ENCODE measurements at regions not wholly inside any gene's neighbourhood (a gene's known extent, or its start where the extent isn't known, plus 50 kb on each side); places are given as distances from the start of the nearest gene placed in this dataset.
A peak's percentile ranks its signal among the peaks of the same experiment; 100 is the strongest.

DNA sequence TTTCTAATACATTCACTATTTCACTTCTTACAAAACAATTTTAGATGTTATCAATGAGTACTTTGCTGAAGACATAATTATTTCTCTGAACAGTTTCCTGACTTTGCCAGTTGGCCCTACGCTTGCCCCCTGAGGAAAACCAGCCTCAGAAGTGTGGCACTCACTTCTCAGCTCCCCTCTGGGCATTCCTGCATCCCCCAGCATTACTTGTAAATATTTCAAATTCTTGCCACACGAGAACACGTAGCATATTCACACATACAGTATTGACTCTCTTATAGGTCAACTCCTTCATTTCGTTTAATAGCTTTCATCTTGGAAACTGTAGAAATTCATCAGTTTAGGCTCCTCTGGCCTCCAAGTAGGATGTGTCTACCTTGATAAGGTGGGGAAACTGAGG lies 65.2 kb downstream of the OTX2 start:
- DNase-seq: no peak

DNA sequence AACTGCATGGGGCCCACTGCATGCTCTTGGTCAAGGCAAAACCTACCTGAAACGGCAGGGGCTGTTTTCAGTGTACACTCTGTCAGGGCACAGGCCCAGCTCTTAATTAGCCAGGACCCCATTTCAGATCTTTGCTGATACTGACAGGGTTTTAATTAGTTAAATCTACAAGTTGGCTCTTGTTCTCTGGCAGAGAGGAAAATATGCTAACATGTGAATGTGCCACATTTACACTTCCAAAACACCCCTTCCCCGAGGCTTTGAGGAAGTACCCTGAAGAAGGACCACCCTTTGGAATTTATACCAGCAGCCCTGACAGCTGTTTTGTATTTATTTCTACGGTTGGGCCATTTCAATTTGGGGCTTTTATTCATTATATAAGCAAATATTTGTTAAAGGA lies 66.3 kb downstream of the OTX2 start:
- no peak for DNase-seq

DNA sequence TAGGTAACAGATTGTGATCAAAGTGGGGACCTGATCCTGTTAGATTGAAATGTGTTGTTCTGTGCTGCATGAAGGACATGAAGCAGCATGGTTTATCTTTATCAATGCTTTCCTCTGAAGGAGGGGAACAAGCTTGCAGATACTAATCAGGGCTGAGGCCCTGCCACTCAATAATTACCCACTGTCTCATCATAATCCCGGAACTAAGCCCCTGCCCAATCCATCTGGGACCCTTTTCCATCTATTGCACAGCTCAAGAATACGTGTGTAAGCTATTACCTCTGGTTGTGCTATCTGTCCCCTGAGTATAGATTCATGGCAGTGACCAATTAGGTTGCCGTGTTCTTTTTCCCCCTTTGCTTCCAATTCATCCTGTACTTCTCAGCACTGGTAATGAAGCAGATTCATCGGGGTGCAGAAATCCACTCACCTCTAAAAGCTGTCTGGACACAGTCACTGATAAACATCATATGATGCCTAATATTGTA lies 67.8 kb downstream of the OTX2 start:
- DNase-seq: no peak

DNA sequence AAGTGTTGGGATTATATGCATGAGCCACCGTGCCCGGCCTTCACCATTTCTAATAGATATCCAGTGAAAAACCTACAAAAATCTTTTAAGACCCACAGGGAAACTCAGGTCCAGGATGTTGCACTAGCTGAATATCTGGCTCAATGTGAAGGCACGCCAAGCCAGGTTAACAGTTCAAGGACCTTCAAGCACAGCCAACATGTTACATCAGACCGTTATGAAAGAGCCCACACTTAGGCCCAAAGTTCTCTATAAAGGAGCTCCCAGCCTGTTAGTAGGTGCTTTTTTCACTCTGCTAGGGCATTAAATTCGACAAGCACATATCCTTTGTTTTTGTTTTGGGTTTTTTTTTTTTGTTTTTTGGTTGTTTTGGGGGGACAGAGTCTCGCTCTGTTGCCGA lies 69.0 kb downstream of the OTX2 start:
- DNase-seq: no peak

DNA sequence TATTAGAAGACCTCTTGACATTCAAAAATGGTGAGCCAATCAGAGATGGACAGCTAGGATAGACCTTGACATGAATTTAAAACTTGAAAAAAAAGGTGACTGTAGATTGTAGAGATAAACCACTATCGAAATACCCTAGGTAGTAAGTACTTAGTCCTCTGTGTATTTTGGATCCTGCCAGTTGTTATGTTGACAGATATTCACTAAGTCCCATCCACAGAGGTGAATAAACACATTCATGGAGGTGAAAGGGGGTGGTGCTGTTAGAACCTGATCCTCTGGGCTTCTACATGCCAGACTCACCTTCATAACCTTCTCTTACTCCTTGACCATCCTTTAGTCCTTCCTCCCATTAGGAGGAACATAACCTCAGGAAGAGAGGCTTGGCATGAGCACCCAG lies 72.3 kb downstream of the OTX2 start:
- no peak for DNase-seq

DNA sequence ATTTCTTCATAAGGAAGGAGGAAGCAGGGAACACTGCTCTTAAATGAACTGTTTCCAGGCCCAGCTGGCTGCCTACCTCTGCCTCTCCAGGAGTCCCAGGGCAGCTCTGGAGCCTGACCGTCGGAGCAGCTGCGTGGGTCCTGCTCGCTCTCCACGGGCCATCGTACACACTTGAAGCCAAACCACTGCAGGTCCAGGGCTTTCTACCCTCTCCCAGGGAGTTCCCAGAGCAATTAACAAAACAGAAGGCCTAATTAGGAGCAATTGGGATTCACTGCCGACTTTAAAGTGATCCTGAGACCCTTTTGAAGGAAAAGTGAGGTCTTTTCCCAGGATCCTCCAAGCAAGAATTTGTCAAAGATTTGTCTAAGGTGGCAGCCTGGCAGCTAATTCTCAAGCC lies 76.9 kb downstream of the OTX2 start:
- no peak for DNase-seq

DNA sequence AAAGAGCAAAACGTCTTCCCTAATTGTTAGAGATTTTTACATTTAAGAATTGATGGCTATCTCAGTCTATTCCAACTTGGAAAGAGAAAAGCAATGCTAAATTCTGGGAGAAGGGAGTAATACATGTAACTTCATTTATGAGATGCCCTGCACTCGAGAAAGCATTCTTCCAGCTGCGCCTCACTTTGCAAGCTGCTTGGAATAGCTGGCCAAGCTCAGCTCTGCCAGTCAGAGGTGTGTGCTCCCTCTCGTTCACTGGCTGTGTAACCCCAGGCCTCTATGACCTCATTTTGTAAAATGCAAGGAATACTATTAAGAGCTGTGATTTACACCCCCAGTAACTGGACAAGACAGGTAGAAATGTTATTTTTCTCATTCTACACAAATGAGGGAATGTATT lies 79.1 kb downstream of the OTX2 start:
- no peak for DNase-seq

DNA sequence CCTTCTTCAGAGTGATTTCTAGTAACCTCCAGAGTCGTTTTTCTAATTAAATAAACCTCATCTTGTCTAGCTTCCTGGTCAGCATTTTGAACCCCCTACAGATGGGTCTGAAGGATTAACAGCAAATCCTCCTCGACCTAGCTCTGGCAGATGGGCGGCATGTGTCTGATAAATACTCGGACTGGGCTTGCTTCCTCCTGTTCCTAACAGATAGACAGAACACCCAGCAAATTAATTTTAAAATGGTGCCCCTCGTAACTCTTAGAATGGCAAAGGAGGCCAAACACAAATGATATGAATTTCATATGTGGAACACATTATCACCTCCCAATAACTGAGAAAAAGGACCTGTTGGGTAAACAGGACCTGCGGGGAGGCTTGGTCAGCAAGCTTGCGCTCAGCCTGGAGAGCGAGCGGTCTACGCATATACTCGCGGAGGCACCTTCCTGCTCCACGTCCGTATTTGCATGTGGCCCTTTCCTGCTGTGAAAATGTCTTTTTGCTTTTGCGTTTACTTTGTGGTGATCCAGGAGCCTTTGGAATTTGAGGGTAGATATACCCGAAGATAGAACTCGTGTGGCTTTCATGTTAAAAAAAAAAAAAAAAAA lies 79.6 kb downstream of the OTX2 start:
- DNase-seq: no peak

DNA sequence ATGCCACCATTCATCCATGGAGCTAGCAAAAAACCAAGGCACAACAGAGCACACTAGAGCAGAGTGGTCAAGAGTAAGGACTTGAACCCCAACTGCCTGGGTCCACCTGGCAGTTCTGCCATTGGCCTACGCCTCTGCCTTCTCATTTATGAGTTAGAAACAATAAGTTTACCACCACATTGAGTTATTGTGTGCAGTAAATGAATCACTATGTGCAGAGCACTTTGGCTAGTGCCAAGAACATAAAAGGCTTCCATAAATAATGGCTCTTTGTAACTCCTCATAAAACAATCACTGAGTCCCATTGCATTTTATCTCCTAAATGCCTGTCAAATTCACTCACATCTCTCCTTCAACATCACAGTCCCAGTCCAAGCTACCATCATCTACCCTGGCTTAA lies 86.3 kb downstream of the OTX2 start:
- no peak for DNase-seq

DNA sequence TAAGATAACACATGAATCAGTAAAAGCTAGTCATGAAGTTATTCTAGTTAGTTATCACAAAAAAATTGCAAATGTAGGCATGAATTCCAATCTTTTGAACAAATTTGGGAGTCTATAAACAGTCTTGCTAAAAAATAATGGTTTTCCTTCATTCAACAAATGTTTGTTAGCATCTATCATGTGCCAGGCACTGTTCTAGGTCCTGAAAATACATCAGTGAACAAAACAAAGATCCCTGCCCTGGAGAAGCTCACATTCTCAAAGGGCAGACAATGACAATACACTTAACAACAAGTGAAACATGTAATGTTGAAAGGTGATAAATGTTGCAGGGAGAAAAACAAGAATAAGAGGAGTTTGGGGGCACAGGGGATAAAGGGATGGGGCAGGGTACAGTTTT lies 86.9 kb downstream of the OTX2 start:
- no peak for DNase-seq

DNA sequence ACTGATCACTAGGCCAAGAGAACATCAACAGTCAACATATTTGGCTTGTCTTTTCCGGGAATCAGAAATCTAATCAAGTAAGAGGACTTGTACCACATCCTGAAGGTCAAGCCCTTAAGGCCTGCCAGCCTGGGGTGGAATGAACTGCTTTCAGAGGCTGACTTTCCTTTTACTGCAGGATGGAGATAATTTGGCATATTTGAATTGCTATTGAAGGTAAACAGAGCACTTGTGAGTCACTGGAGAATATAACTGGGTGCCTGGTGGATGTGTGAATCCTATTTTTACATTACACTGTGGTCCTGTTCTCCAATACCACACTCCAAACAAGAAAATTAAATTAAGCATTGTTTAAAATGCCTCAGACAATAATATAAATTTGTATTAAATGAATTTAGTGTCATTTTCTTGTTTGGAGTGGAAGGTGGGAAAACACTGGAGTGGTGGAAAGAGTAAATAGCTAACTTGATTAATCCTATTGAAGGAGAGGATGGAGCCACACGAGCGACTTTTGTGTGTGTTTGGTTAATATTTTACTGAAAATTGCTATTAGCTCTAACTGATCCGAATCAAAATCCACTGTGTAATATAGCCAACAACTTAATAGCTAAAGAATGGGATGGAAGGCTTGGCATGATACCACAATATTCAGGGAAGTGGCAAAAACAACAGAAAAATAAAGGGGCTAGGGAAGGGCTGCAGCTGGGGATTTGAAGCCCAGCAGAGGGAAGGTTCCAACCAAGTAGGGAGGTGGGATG lies 89.4 kb downstream of the OTX2 start:
- DNase-seq: no peak

DNA sequence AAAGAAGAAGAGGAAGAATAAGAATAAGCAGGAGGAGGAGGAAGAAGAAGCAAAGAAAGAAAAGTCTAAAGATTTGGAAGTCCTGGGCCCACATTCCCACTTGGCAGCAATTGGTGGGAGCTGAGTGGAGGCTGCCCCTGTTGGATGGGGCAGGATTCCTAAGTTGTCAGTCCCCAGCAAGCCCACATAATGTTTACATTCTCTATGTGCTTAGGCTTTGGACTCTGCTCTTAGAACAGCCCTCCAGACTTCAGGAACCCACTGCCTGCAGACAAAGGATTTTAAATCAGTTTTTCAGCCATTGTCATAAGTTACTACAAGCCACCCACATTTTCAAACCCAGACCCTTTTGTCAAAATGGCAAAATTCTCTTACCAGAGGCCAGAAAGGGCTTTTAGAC lies 92.0 kb downstream of the OTX2 start:
- DNase-seq: no peak

DNA sequence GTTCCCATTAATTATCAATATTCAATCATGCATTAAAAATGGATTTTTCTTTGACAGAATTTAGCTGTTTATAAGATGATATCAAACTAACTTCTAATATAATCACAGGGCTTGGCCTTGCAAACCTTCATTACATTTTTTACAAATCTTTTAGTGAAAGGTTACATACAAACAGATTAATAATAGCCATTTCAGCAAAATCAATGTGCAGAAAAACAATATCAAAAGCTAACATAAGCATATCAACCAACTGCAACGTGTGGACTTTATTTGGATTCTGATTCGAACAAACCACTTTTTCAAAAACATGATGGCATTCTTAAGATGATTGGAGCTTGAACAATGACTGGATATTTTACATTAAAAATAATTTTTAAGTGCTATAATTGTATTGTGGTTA lies 93.6 kb downstream of the OTX2 start:
- DNase-seq: no peak

DNA sequence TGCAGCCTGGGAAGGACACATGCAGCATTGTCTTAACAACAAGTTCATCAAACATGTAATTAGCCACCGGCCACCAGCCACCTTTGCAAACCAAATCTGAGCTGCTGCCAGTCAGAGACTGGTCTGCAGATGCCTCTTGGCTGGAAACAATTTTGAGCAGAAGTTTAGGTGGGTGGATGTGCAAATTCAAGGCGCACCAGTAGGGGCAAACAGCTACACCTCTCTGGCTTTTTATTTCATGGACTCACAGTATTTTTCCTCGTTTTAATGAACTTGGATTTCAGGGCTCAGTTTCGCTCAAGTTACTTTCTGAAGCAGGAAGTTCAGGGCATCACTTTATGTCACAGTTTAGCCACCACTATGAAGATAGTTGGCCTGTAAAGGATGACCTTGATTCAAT lies 94.3 kb downstream of the OTX2 start:
- DNase-seq: peak; percentile 32

DNA sequence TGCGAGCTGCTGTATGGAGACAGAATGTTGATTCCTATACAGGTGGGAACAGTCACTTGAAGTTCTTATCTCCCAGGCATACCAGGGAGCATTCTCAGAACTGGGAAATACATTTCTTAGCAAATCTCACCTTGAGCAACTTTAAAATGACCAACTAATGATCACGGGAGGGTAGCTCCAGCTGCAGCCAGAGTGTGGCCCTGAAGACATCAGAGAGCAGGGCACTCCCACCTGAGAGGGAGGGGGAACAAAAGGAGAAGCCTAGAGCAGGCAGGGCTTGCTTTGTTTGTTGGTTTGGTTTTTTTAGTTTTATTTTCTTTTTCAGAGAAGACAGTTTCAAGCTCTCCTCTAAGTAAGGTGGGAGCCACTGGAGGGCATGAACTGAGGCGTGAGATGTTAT lies 101.1 kb downstream of the OTX2 start:
- DNase-seq: no peak

DNA sequence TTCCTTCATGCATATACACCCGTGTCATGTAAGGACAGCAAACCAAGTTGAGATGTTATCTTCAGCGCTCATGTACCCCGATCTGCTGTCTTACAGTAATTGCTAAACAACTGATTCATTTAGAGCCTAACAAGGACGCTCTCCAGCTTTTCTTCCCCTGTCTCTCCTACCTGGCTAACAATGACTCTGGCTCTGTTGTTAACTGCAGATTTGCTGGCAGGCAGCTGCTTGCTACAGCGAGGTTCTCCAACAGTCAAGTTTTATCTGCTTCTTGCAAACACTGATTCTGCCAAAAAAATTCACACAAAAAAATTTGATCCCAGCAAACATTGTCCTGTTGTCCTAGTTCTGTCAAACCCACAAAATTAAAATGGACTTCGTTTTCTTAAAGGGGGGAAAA lies 101.6 kb downstream of the OTX2 start:
- peak; percentile 11 for DNase-seq

DNA sequence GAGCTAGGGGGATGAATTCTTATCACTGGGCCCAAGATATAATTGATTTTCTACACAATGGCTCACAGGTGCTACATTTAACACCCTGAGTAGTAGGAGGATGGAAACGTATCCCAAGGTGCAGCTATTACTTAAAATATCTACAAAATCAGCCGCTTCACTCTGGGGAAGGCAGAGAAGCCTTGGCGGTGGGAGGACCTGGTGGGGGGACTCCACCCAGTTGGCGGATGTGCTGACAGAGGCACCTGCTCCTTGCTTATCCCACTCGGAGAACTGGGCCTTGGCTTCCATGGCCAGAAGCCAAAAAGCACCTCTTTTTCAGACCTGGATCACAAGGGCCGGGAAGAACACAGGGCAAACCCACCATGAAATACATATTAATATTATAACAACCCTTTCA lies 106.3 kb downstream of the OTX2 start:
- peak; percentile 80 for DNase-seq

DNA sequence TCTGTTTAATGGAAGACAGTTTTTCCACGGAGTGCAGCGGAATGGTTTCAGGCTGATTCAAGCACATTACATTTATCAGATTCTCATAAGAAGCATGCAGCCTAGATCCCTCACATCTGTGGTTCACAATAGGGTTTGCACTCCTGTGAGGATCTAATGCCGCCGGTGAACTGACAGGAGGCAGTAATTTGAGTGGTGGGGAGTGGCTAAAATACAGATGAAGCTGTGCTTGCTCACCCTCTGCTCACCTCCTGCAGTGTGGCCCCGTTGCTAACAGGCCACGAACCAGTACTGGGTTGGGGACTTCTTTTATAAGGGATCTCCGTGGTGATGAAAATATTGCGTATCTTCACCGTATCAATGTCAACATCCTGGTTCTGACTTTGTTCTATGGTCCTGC lies 107.8 kb downstream of the OTX2 start:
- DNase-seq: no peak
